ENCODE measurements at regions not wholly inside any gene's neighbourhood (a gene's known extent, or its start where the extent isn't known, plus 50 kb on each side); places are given as distances from the start of the nearest gene placed in this dataset.

- Histone ChIP-seq H3K9ac (ENCODE audit: low read depth, low read length) (no peak overlapping the region), H3K4me1 (ENCODE audit: insufficient read depth, low read length) (peaks cover 23% of the 10 kb centered on the region), H3K36me3 (ENCODE audit: insufficient read depth, low read length) (no peaks in the 10 kb centered on the region), H3K9me3 (ENCODE audit: control insufficient read depth, insufficient read depth, low read length) (no peaks in the 10 kb centered on the region)
These were observed 290.2 kb downstream of the KLF6 start for GRCh38 chr10:3494838-3495230.

- H3K4me1 ChIP-seq (ENCODE audit: insufficient read depth, low read length) = peaks cover 23% of the 10 kb centered on the region
- no peaks in the 10 kb centered on the region for H3K36me3 ChIP-seq (ENCODE audit: insufficient read depth, low read length)
- no peaks in the 10 kb centered on the region for H3K9me3 ChIP-seq (ENCODE audit: control insufficient read depth, insufficient read depth, low read length)
- no peak overlapping the region for H3K9ac ChIP-seq (ENCODE audit: low read depth, low read length)
These were observed 290.7 kb downstream of the KLF6 start for GRCh38 chr10:3494131-3494837.

- H3K9ac ChIP-seq (ENCODE audit: low read depth, low read length) = no peak overlapping the region
- no peaks in the 10 kb centered on the region for H3K36me3 ChIP-seq (ENCODE audit: insufficient read depth, low read length)
- H3K4me1 ChIP-seq (ENCODE audit: insufficient read depth, low read length) = peaks cover 19% of the 10 kb centered on the region
- H3K9me3 ChIP-seq (ENCODE audit: control insufficient read depth, insufficient read depth, low read length) = no peaks in the 10 kb centered on the region
These were observed 291.4 kb downstream of the KLF6 start for GRCh38 chr10:3493621-3494020.

- H3K36me3 ChIP-seq (ENCODE audit: insufficient read depth, low read length) = no peaks in the 10 kb centered on the region
- no peak overlapping the region for H3K9ac ChIP-seq (ENCODE audit: low read depth, low read length)
- no peaks in the 10 kb centered on the region; the same call in 1 of the 2 replicates for H3K9me3 ChIP-seq (ENCODE audit: control insufficient read depth, insufficient read depth, low read length)
- H3K4me1 ChIP-seq (ENCODE audit: insufficient read depth, low read length) = peaks cover 21% of the 10 kb centered on the region
These were observed 293.4 kb downstream of the KLF6 start for GRCh38 chr10:3491571-3491970.

- H3K4me1 ChIP-seq (ENCODE audit: insufficient read depth, low read length) = peaks cover 5% of the 10 kb centered on the region; the same call in 1 of the 2 replicates
- no peak overlapping the region for H3K9ac ChIP-seq (ENCODE audit: low read depth, low read length)
- H3K36me3 ChIP-seq (ENCODE audit: insufficient read depth, low read length) = no peaks in the 10 kb centered on the region
- H3K9me3 ChIP-seq (ENCODE audit: control insufficient read depth, insufficient read depth, low read length) = no peaks in the 10 kb centered on the region; the same call in 1 of the 2 replicates
These were observed 297.8 kb downstream of the KLF6 start for GRCh38 chr10:3487228-3487627.

- H3K9me3 ChIP-seq (ENCODE audit: control insufficient read depth, insufficient read depth, low read length) = no peaks in the 10 kb centered on the region; the same call in 1 of the 2 replicates
- H3K36me3 ChIP-seq (ENCODE audit: insufficient read depth, low read length) = no peaks in the 10 kb centered on the region
- no peak overlapping the region for H3K9ac ChIP-seq (ENCODE audit: low read depth, low read length)
- peaks cover 5% of the 10 kb centered on the region; the same call in 1 of the 2 replicates for H3K4me1 ChIP-seq (ENCODE audit: insufficient read depth, low read length)
These were observed 298.5 kb downstream of the KLF6 start for GRCh38 chr10:3486346-3487065.

- Histone ChIP-seq H3K4me1 (ENCODE audit: insufficient read depth, low read length) (peaks cover 5% of the 10 kb centered on the region; the same call in 1 of the 2 replicates), H3K9me3 (ENCODE audit: control insufficient read depth, insufficient read depth, low read length) (no peaks in the 10 kb centered on the region; the same call in 1 of the 2 replicates), H3K36me3 (ENCODE audit: insufficient read depth, low read length) (no peaks in the 10 kb centered on the region), H3K9ac (ENCODE audit: low read depth, low read length) (no peak overlapping the region)
These were observed 299.8 kb downstream of the KLF6 start for GRCh38 chr10:3485057-3485686.

- Histone ChIP-seq H3K4me1 (ENCODE audit: insufficient read depth, low read length) (peaks cover 5% of the 10 kb centered on the region; the same call in 1 of the 2 replicates), H3K9me3 (ENCODE audit: control insufficient read depth, insufficient read depth, low read length) (no peaks in the 10 kb centered on the region; the same call in 1 of the 2 replicates), H3K36me3 (ENCODE audit: insufficient read depth, low read length) (no peaks in the 10 kb centered on the region), H3K9ac (ENCODE audit: low read depth, low read length) (no peak overlapping the region)
These were observed 300.5 kb downstream of the KLF6 start for GRCh38 chr10:3484306-3485056.

- no peaks in the 10 kb centered on the region for H3K36me3 ChIP-seq (ENCODE audit: insufficient read depth, low read length)
- no peak overlapping the region for H3K9ac ChIP-seq (ENCODE audit: low read depth, low read length)
- peaks cover 5% of the 10 kb centered on the region; the same call in 1 of the 2 replicates for H3K4me1 ChIP-seq (ENCODE audit: insufficient read depth, low read length)
- H3K9me3 ChIP-seq (ENCODE audit: control insufficient read depth, insufficient read depth, low read length) = no peaks in the 10 kb centered on the region; the same call in 1 of the 2 replicates
These were observed 302.6 kb downstream of the KLF6 start for GRCh38 chr10:3482200-3482993.

- Histone ChIP-seq H3K9ac (ENCODE audit: low read depth, low read length) (no peak overlapping the region), H3K36me3 (ENCODE audit: insufficient read depth, low read length) (no peaks in the 10 kb centered on the region), H3K4me1 (ENCODE audit: insufficient read depth, low read length) (peaks cover under 1% of the 10 kb centered on the region; the same call in 1 of the 2 replicates), H3K9me3 (ENCODE audit: control insufficient read depth, insufficient read depth, low read length) (no peaks in the 10 kb centered on the region; the same call in 1 of the 2 replicates)
These were observed 303.5 kb downstream of the KLF6 start for GRCh38 chr10:3481496-3481895.

- no peaks in the 10 kb centered on the region; the same call in 1 of the 2 replicates for H3K4me1 ChIP-seq (ENCODE audit: insufficient read depth, low read length)
- no peaks in the 10 kb centered on the region; the same call in 1 of the 2 replicates for H3K9me3 ChIP-seq (ENCODE audit: control insufficient read depth, insufficient read depth, low read length)
- H3K36me3 ChIP-seq (ENCODE audit: insufficient read depth, low read length) = no peaks in the 10 kb centered on the region
- H3K9ac ChIP-seq (ENCODE audit: low read depth, low read length) = no peak overlapping the region
These were observed 304.1 kb downstream of the KLF6 start for GRCh38 chr10:3480990-3481315.

GRCh38 chr10:3480281-3480989, 304.6 kb downstream of the KLF6 start:
- Histone ChIP-seq H3K4me1 (ENCODE audit: insufficient read depth, low read length) (no peaks in the 10 kb centered on the region; the same call in 1 of the 2 replicates), H3K9ac (ENCODE audit: low read depth, low read length) (no peak overlapping the region), H3K9me3 (ENCODE audit: control insufficient read depth, insufficient read depth, low read length) (no peaks in the 10 kb centered on the region; the same call in 1 of the 2 replicates), H3K36me3 (ENCODE audit: insufficient read depth, low read length) (no peaks in the 10 kb centered on the region)
